NCI-H345 treated with DMSO at 0.1 percent for 48 hours (cell line): ENCODE measurements at regions not wholly inside any gene's neighbourhood (a gene's known extent, or its start where the extent isn't known, plus 50 kb on each side); places are given as distances from the start of the nearest gene placed in this dataset.
"Not testable (repeated sequence)": the region's sequence is repeated elsewhere in the genome, so short reads cannot be mapped to it uniquely, and the experiment has no call there.

ENCODE experiments used
- DNase-seq: peaks from one replicate; lab custom pipeline; 2025; ENCODE audit not compliant: unreplicated experiment; lab: John Stamatoyannopoulos, UW

GRCh38 chr14:48738186-48738925 is 847.8 kb downstream of the RPS29 start:
- no peak for DNase-seq

- DNase-seq, result no peak
Measured at GRCh38 chr14:48735607-48736006, 850.6 kb downstream of the RPS29 start.

- no peak for DNase-seq
Measured at GRCh38 chr14:48731260-48731659, 854.9 kb downstream of the RPS29 start.

GRCh38 chr14:48726080-48726642 is 860.0 kb downstream of the RPS29 start:
- no peak for DNase-seq

GRCh38 chr14:48725051-48725734 is 861.0 kb downstream of the RPS29 start:
- DNase-seq, result no peak

- no peak for DNase-seq
Measured at GRCh38 chr14:48723841-48724495, 862.2 kb downstream of the RPS29 start.

- no peak for DNase-seq
Measured at GRCh38 chr14:48714366-48714765, 871.8 kb downstream of the RPS29 start.

- DNase-seq, result no peak
Measured at GRCh38 chr14:48710133-48710532, 876.0 kb downstream of the RPS29 start.

- DNase-seq, result no peak
Measured at GRCh38 chr14:48709277-48709785, 876.8 kb downstream of the RPS29 start.

- no peak for DNase-seq
Measured at GRCh38 chr14:48704639-48705038, 881.5 kb downstream of the RPS29 start.

GRCh38 chr14:48703728-48704467 is 882.3 kb downstream of the RPS29 start:
- DNase-seq, result no peak

GRCh38 chr14:48697362-48697761 is 888.8 kb downstream of the RPS29 start:
- not testable (repeated sequence) for DNase-seq

GRCh38 chr14:48693793-48694192 is 892.4 kb downstream of the RPS29 start:
- DNase-seq, result no peak

- DNase-seq, result no peak
Measured at GRCh38 chr14:48690349-48690748, 895.8 kb downstream of the RPS29 start.

GRCh38 chr14:48686650-48687049 is 899.5 kb downstream of the RPS29 start:
- no peak for DNase-seq

- no peak for DNase-seq
Measured at GRCh38 chr14:48672506-48672905, 913.7 kb downstream of the RPS29 start.

- no peak for DNase-seq
Measured at GRCh38 chr14:48670939-48671338, 915.2 kb downstream of the RPS29 start.

GRCh38 chr14:48665077-48665784 is 920.9 kb downstream of the RPS29 start:
- DNase-seq, result no peak

GRCh38 chr14:48643241-48643640 is 942.9 kb downstream of the RPS29 start:
- DNase-seq, result no peak

GRCh38 chr14:48628870-48629269 is 953.5 kb upstream of the MDGA2 start:
- DNase-seq, result no peak
